ENCODE measurements at regions not wholly inside any gene's neighbourhood (a gene's known extent, or its start where the extent isn't known, plus 50 kb on each side); places are given as distances from the start of the nearest gene placed in this dataset.

DNA sequence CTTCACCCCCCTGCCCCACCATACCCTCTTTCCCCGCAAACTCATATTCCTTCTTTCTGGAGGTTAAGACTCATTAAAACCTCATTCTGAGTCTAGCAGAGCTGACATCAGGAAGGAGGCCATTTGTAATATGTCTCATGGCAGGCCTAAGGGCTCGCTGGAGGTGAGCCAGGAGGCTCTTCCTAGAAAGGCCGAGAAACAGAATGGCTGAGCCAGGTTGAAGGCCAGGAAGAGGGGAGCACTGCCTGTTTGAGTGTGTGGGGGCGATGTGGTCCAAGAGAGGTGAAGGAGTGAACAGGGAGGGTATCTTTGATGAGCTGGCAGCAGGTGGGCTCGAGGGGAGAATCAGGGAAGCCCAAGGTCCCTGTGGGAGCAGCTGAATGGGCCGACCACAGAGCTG lies 317.3 kb downstream of the TLE3 start:
- H3K4me1 ChIP-seq (ENCODE audit: insufficient read depth), result no peaks in the 10 kb centered on the region
- H3K4me3 ChIP-seq (ENCODE audit: low read depth, low read length), result no peak overlapping the region
- no peak for DNase-seq (ENCODE audit: extremely low spot score)
- H3K36me3 ChIP-seq (ENCODE audit: insufficient read depth), result no peaks in the 10 kb centered on the region
- 62% methylated on average over 6 of the region's 6 CpGs for WGBS
- H3K27ac ChIP-seq (ENCODE audit: low read depth), result no peak overlapping the region

DNA sequence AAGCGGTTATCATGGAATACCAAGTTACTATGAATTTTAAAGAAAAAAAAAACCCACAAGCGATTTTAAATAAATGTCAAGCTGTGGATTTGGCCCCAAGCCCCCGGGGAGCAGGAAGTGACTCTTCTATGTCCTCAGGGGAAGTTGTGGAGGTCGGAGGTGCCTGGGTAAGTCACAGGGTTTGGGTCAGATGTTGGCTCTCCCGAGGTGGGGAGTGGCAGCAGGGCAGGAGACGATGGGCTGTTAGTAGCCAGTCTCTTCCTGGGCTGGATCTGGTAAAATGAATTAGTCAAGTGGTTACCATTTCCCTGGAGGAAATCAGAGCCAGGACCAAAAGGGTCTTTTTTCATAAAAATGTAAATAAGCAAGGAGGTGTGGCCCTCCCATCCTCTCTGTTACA lies 316.7 kb downstream of the TLE3 start:
- no peak for DNase-seq (ENCODE audit: extremely low spot score)
- Histone ChIP-seq H3K27ac (ENCODE audit: low read depth) (no peak overlapping the region), H3K4me1 (ENCODE audit: insufficient read depth) (no peaks in the 10 kb centered on the region), H3K36me3 (ENCODE audit: insufficient read depth) (no peaks in the 10 kb centered on the region), H3K4me3 (ENCODE audit: low read depth, low read length) (no peak overlapping the region)
- WGBS, result 73% methylated on average over 6 of the region's 6 CpGs

DNA sequence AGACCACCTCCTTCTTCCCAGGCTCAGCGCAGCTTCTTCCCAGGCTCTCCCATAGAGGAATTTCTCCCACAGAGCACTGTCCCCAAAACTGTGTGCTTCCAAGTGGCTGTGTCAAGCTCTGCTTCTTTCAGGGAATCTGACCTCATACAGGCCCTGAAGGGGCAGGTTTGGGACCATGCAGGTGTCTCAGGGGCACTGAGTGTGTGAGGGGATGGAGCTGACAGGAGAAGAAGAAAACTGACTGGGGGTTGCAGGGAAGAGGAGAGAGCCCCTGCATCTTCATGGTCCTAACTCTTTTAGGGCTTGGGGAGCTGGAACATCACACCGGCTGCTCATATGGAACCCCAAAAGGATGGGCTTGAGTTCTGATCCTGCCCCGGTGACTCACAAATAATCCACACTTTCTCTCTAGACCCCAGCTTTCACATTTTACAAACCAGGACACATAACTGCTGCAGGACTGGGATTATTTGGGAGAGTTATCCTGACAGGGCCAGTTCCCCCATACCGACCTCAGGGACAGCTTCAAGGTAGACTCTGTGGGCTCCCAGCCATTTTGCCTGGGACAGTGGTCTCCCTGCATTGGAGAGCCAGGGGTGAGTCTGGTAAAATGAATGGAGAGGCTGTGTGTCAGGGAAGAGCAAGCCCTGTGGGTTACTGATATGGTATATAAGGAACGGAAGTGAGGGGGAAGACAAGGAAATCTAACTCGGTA lies 316.1 kb downstream of the TLE3 start:
- Histone ChIP-seq H3K4me1 (ENCODE audit: insufficient read depth) (no peaks in the 10 kb centered on the region), H3K27ac (ENCODE audit: low read depth) (no peak overlapping the region), H3K4me3 (ENCODE audit: low read depth, low read length) (no peak overlapping the region), H3K36me3 (ENCODE audit: insufficient read depth) (no peaks in the 10 kb centered on the region)
- DNase-seq (ENCODE audit: extremely low spot score), result no peak
- 83% methylated on average over 6 of the region's 6 CpGs for WGBS

DNA sequence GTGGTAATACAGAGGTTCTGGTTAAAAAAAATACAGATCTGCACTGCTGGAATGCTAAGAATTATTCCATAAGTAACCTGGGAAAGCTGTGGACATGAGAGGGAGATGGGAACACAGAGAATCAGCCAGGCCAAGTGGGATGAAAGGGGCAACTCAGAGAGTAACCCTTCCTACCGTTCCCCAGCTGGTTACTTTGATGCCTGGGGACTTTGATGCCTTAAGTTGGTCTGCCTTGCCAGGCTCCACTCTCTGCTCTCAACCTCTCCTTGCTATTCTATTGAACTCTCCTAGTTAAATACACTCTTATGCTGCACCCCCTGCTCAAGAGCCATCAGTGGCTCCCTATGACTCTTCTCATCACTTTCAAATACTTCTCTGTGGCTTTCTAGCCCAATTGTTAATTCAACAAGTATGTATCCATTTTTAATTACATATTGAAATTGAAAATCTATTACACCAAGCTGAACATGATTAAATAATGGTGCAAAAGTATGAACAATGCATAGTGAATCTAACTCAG lies 315.5 kb downstream of the TLE3 start:
- H3K4me3 ChIP-seq (ENCODE audit: low read depth, low read length), result no peak overlapping the region
- H3K27ac ChIP-seq (ENCODE audit: low read depth), result no peak overlapping the region
- DNase-seq (ENCODE audit: extremely low spot score), result no peak
- H3K36me3 ChIP-seq (ENCODE audit: insufficient read depth), result no peaks in the 10 kb centered on the region
- no peaks in the 10 kb centered on the region for H3K4me1 ChIP-seq (ENCODE audit: insufficient read depth)
- WGBS, result 66% methylated on average over 1 of the region's 1 CpG

DNA sequence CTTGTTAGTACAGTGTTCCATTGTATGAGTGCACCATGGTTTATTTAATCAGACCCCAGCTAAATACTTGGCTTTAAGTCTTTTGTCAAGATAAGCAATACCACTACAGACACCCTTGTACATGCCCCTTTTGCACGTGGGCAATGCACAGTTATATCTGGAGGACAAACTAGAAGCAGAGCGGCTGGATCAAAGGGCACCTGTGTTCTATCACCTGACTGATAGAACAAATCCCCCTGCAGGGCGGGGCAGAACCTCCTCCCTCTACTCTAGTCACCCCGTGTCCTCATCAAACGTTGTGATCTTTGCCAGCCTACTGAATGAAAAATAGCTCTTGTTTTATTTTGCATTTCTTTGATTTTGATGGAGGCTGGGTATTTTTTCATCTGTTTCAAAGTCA lies 314.9 kb downstream of the TLE3 start:
- Histone ChIP-seq H3K36me3 (ENCODE audit: insufficient read depth) (no peaks in the 10 kb centered on the region), H3K27ac (ENCODE audit: low read depth) (no peak overlapping the region), H3K4me3 (ENCODE audit: low read depth, low read length) (no peak overlapping the region), H3K4me1 (ENCODE audit: insufficient read depth) (no peaks in the 10 kb centered on the region)
- WGBS, result 29% methylated on average over 5 of the region's 5 CpGs
- no peak for DNase-seq (ENCODE audit: extremely low spot score)

DNA sequence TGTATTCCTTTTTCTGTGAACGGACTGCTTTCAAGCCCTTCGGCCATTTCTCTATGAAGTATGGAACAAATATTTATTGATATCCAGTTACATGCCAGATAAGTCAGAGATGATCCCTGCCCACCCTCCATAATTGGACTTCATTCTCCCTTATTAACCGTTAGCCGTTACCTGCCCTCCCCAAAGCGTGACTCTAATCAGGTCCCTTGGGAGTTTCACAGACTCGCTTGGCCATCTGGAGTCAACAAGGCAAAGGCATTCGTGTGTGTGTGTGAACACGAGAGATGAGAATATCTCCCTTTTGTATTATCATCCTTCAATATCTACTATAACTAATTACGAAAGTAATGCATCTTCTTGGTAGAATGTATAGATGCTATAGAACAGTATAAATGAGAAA lies 314.5 kb downstream of the TLE3 start:
- WGBS, result 71% methylated on average over 9 of the region's 9 CpGs
- Histone ChIP-seq H3K4me1 (ENCODE audit: insufficient read depth) (no peaks in the 10 kb centered on the region), H3K27ac (ENCODE audit: low read depth) (no peak overlapping the region), H3K36me3 (ENCODE audit: insufficient read depth) (no peaks in the 10 kb centered on the region), H3K4me3 (ENCODE audit: low read depth, low read length) (no peak overlapping the region)
- DNase-seq (ENCODE audit: extremely low spot score), result no peak

DNA sequence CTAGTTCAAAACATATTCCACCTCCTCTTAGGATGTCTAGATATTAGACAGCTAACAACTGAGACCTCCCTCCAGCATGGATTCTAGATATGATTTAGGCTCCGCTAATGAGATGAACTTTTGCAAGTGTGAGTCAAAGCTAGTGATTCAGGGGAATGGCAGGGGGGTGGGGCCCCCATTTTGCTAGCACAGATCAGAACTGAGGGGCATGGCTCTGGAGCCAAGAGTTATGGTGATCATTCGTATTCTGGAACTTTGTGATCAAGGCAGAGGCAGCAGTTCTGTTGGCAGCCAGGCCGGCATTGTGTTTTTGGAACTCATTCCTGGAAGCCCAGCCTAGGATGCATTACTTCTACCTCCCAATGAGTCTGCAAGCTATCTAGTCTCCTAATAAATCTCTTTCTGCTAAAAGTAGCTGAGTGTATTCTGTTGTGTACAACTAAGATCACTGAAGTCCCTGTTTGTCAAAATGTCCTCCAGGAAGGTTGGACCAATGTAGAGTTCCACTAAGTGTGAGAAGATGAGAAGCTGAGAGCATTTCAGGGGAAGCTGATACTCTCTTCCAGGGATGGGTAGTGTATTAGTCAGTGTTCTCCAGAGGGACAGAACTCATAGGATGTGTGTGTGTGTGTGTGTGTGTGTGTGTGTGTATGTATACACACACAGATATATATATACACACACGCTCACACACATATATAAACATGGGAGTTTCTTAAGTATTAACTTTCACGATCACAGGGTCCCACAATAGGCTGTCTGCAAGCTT lies 312.7 kb downstream of the TLE3 start:
- H3K4me3 ChIP-seq (ENCODE audit: low read depth, low read length), result no peak overlapping the region
- H3K36me3 ChIP-seq (ENCODE audit: insufficient read depth), result no peaks in the 10 kb centered on the region
- WGBS, result 70% methylated on average over 5 of the region's 5 CpGs
- DNase-seq (ENCODE audit: extremely low spot score), result no peak
- H3K4me1 ChIP-seq (ENCODE audit: insufficient read depth), result no peaks in the 10 kb centered on the region
- no peak overlapping the region for H3K27ac ChIP-seq (ENCODE audit: low read depth)

DNA sequence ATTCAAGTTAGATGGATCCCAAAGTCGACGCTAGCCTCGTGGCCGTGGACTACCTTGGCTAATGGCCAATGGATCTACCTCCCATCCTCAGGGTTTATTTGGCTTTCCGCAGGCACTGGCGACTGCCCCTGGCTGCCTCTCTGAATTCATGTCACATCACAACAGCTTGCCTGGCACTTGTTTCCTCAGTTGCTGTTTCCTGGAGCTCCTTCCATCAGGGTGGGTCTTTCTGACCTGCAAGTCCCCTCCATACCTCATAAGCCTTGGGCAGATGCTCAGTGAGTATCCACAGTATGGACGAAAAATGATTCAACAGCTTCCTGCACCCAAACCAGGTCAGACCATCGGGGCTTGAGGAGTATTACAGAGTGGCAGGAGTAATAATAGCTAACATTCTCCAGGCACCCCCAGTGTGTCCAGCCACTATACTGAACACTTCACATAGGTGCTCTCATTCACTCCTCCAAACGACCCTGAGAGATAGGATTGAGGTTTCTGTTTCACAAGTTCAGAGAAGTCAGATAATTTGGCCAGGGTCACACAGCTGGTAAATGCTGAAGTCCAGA lies 311.5 kb downstream of the TLE3 start:
- no peak overlapping the region for H3K4me3 ChIP-seq (ENCODE audit: low read depth, low read length)
- no peak for DNase-seq (ENCODE audit: extremely low spot score)
- H3K36me3 ChIP-seq (ENCODE audit: insufficient read depth), result no peaks in the 10 kb centered on the region
- no peak overlapping the region for H3K27ac ChIP-seq (ENCODE audit: low read depth)
- 90% methylated on average over 9 of the region's 9 CpGs for WGBS
- no peaks in the 10 kb centered on the region for H3K4me1 ChIP-seq (ENCODE audit: insufficient read depth)

DNA sequence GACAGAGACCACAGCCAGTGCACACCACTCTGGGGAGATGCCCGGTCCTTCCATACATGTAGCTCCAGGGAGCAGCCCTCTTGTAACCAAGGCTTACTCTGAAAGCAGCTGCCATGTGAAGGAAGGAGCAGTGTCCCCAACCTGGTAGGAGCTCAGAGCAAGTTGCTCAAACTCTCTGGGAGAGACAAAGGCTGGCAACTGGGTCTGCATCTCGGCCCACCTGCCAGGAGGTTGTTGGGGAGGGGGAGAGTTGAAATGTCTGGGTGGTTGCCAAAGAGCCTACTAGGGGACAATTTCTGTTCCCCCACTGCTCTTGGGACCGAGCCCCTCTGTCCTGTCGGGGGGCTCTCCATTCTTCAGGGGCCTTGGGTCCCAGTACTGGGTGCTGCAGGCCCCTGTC lies 309.9 kb downstream of the TLE3 start:
- DNase-seq (ENCODE audit: extremely low spot score), result no peak
- Histone ChIP-seq H3K4me3 (ENCODE audit: low read depth, low read length) (no peak overlapping the region), H3K27ac (ENCODE audit: low read depth) (no peak overlapping the region), H3K36me3 (ENCODE audit: insufficient read depth) (no peaks in the 10 kb centered on the region), H3K4me1 (ENCODE audit: insufficient read depth) (no peaks in the 10 kb centered on the region)
- 86% methylated on average over 4 of the region's 4 CpGs for WGBS

DNA sequence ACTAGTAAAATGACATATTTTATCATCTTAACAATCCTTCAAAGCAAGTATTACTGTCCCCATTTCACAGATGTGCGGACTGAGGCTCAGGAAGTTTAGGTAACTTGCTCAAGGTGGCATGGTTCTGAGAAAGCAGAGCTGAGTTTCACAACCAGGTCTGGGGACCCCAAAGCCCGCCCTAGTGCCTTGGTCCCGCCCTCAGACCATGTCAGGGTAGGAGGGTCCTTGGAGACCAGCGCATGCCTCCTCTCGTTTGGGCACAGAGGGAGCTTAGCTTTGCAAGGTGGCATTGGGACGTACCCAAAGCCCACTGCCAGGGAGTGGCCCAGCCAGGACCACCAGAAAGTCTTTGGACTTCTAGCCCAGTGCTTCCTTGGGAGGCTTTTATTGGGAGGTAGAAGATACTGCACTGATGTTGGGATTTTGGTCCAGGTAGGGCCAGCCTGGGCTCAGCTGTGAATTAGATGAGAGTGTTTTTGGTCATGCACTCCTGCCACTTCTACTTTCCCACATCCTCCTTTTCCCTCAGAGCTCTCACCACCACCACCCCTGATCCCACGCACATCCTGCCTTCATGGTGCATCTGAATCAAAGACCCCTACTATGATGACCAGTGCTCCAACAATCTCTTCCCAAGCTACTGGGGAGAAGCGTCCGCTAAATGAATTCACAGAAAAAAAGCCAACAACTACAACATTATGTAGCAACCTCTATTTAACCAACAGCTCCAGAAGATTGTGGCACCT lies 307.9 kb downstream of the TLE3 start:
- no peaks in the 10 kb centered on the region for H3K36me3 ChIP-seq (ENCODE audit: insufficient read depth)
- H3K4me3 ChIP-seq (ENCODE audit: low read depth, low read length), result no peak overlapping the region
- no peaks in the 10 kb centered on the region for H3K4me1 ChIP-seq (ENCODE audit: insufficient read depth)
- WGBS, result 89% methylated on average over 9 of the region's 9 CpGs
- DNase-seq (ENCODE audit: extremely low spot score), result no peak
- H3K27ac ChIP-seq (ENCODE audit: low read depth), result no peak overlapping the region

DNA sequence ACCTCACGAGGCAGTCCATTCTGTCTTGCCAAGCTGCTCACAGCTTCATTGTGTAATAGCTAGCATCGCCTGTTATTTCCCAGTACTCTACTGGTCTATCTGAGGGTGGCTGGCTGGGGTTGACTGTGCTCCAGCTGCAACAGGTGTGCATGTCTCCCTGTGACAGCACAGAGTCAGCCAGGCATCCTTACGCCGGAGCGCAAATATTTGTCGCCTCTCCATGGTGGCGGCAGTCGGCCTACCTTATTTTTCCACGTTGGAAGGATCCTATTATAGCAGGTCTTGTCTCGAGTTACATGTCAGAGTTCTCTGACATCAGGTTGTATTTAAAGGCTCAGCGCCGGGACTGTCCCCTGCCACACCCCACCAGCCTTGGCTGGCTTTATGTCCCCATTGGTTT lies 307.1 kb downstream of the TLE3 start:
- WGBS, result 91% methylated on average over 12 of the region's 12 CpGs
- Histone ChIP-seq H3K27ac (ENCODE audit: low read depth) (no peak overlapping the region), H3K36me3 (ENCODE audit: insufficient read depth) (no peaks in the 10 kb centered on the region), H3K4me3 (ENCODE audit: low read depth, low read length) (no peak overlapping the region), H3K4me1 (ENCODE audit: insufficient read depth) (no peaks in the 10 kb centered on the region)
- no peak for DNase-seq (ENCODE audit: extremely low spot score)

DNA sequence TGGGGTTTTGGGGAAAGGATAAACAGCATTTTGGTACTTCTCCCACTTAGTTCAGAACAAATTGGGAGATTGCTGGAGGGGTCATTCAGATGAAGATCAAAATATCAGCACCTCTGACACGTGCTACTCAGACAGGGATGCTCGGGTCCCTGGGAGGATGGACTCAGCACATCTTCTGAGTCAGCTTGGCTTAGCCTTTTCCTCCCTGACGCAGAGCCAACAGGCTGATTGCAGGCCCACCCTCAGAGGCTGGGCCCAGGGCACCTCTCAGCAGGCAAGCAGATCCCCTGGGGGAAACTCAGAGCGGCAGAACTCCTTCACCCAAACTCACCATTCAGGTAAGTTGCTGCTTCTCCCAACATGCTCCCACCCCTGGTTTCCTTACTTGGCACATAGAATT lies 304.9 kb downstream of the TLE3 start:
- DNase-seq (ENCODE audit: extremely low spot score), result no peak
- H3K36me3 ChIP-seq (ENCODE audit: insufficient read depth), result no peaks in the 10 kb centered on the region
- H3K27ac ChIP-seq (ENCODE audit: low read depth), result no peak overlapping the region
- H3K4me3 ChIP-seq (ENCODE audit: low read depth, low read length), result no peak overlapping the region
- 90% methylated on average over 4 of the region's 4 CpGs for WGBS
- no peaks in the 10 kb centered on the region for H3K4me1 ChIP-seq (ENCODE audit: insufficient read depth)

DNA sequence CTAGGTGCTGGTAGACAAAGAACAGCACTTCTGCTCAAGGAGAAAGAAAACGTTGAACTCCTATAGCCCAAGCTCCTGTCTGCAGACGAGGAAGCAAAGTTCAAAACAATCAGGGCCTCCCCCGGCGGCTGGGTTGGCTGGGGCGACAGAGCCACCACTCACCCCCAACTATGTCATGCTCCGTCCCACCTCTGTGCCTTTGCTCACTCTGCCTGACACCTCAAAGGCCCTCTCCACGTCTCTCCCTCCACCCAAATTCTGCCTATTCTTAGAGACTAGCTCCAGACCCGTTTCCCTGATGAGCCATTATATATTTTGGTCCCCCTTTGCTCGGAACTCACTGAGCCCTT lies 304.3 kb downstream of the TLE3 start:
- Histone ChIP-seq H3K27ac (ENCODE audit: low read depth) (no peak overlapping the region), H3K36me3 (ENCODE audit: insufficient read depth) (no peaks in the 10 kb centered on the region), H3K4me1 (ENCODE audit: insufficient read depth) (no peaks in the 10 kb centered on the region), H3K4me3 (ENCODE audit: low read depth, low read length) (no peak overlapping the region)
- WGBS, result 81% methylated on average over 9 of the region's 9 CpGs
- no peak for DNase-seq (ENCODE audit: extremely low spot score)

Data from urinary bladder (tissue), 3 donors.